Stimulated activated CD8-positive, alpha-beta memory T cell treated with anti-CD3 and anti-CD28 coated beads, Interleukin-15, amount 100 ng/mL, for 48 hours (primary cell): ENCODE measurements at regions not wholly inside any gene's neighbourhood (a gene's known extent, or its start where the extent isn't known, plus 50 kb on each side); places are given as distances from the start of the nearest gene placed in this dataset.

Experiments used
- DNase-seq, 2 donors: peaks; one replicate each; pipeline ENCODE4 v3.0.0-alpha.2; 2020; ENCODE audit warnings: low read depth in 2 of 2

GRCh38 chr2:234768608-234769196 is 183.1 kb upstream of the SH3BP4 start:
- DNase-seq, result no peak

- DNase-seq, result no peak
These were observed 186.5 kb upstream of the SH3BP4 start for GRCh38 chr2:234765279-234765678.

- DNase-seq, result no peak
These were observed 187.4 kb upstream of the SH3BP4 start for GRCh38 chr2:234764372-234764771.

- DNase-seq, result no peak
These were observed 188.6 kb upstream of the SH3BP4 start for GRCh38 chr2:234763002-234763873.

- DNase-seq, result no peak
These were observed 189.9 kb upstream of the SH3BP4 start for GRCh38 chr2:234761910-234762309.

- no peak for DNase-seq
These were observed 197.7 kb upstream of the SH3BP4 start for GRCh38 chr2:234754126-234754525.

GRCh38 chr2:234753701-234754100 is 198.1 kb upstream of the SH3BP4 start:
- no peak for DNase-seq

GRCh38 chr2:234752966-234753365 is 198.9 kb upstream of the SH3BP4 start:
- DNase-seq, result no peak

GRCh38 chr2:234751275-234751973 is 200.4 kb upstream of the SH3BP4 start:
- no peak for DNase-seq

GRCh38 chr2:234747833-234748559 is 203.8 kb upstream of the SH3BP4 start:
- DNase-seq, result no peak

GRCh38 chr2:234747032-234747431 is 204.8 kb upstream of the SH3BP4 start:
- no peak for DNase-seq

- DNase-seq, result no peak
These were observed 206.5 kb upstream of the SH3BP4 start for GRCh38 chr2:234745347-234745746.

- DNase-seq, result no peak
These were observed 209.8 kb upstream of the SH3BP4 start for GRCh38 chr2:234741976-234742375.

GRCh38 chr2:234739061-234739460 is 212.8 kb upstream of the SH3BP4 start:
- DNase-seq, result no peak

GRCh38 chr2:234735829-234736228 is 216.0 kb upstream of the SH3BP4 start:
- DNase-seq, result no peak

- no peak for DNase-seq
These were observed 217.8 kb upstream of the SH3BP4 start for GRCh38 chr2:234733795-234734600.

- no peak for DNase-seq
These were observed 218.7 kb upstream of the SH3BP4 start for GRCh38 chr2:234733093-234733489.

- DNase-seq, result no peak
These were observed 219.3 kb upstream of the SH3BP4 start for GRCh38 chr2:234732404-234733092.

- no peak for DNase-seq
These were observed 220.6 kb upstream of the SH3BP4 start for GRCh38 chr2:234731236-234731635.

GRCh38 chr2:234730066-234730640 is 221.7 kb upstream of the SH3BP4 start:
- no peak for DNase-seq
